Neural crest cell (in vitro differentiated cells): ENCODE measurements at regions not wholly inside any gene's neighbourhood (a gene's known extent, or its start where the extent isn't known, plus 50 kb on each side); places are given as distances from the start of the nearest gene placed in this dataset.

ENCODE experiments used
- DNase-seq: peaks from one replicate; pipeline ENCODE4 v3.0.0; 2021; ENCODE audit warnings: low read depth, mixed read lengths, low spot score
- H3K27ac Mint-ChIP-seq: one replicate; pipeline ENCODE4 v1.8.0; 2021; ENCODE audit warnings: mild to moderate bottlenecking, mixed read lengths; ENCODE audit not compliant: unreplicated experiment
- H3K27me3 Mint-ChIP-seq: 2 replicates; pipeline ENCODE4 v1.8.0; 2021; ENCODE audit warnings: low read depth, mild to moderate bottlenecking, mixed read lengths
- H3K36me3 Mint-ChIP-seq: 2 replicates; pipeline ENCODE4 v1.8.0; 2021; ENCODE audit warnings: low read depth, mild to moderate bottlenecking, mixed read lengths
- H3K4me1 Mint-ChIP-seq: 2 replicates; pipeline ENCODE4 v1.8.0; 2021; ENCODE audit warnings: mixed read lengths
- H3K4me3 Mint-ChIP-seq: one replicate; pipeline ENCODE4 v1.8.0; 2021; ENCODE audit warnings: mild to moderate bottlenecking, mixed read lengths
- H3K9me3 Mint-ChIP-seq: 2 replicates; pipeline ENCODE4 v1.8.0; 2021; ENCODE audit warnings: mixed read lengths
- TF ChIP-seq, protein P1 (sequence below): fragments of 200-600 bp; sonication (generic); conservative IDR thresholded peaks from 2 replicates; pipeline ENCODE4 v1.5.0; 2021; ENCODE audit warnings: antibody characterized with exemption, mild to moderate bottlenecking

DNA sequence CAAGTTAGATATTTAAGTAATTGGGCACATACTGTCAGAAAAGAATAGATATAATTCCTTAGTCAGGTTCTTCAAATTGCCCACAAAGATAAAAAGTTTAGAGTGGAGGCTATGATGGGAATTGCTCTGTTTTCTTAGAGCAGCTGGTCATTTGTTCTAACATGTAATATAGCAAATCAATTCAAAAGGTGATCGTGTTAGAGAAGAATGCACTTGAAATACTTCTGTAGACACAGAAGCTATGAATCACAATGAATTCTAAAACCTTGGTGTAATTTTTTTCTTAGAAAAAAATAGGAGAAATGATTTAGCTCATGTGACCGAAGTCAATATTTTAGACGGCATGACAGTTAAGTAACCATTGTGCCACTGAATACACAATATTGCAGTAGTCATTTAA is 918.1 kb upstream of the LRATD1 start:
- TF ChIP-seq, protein P1, sequence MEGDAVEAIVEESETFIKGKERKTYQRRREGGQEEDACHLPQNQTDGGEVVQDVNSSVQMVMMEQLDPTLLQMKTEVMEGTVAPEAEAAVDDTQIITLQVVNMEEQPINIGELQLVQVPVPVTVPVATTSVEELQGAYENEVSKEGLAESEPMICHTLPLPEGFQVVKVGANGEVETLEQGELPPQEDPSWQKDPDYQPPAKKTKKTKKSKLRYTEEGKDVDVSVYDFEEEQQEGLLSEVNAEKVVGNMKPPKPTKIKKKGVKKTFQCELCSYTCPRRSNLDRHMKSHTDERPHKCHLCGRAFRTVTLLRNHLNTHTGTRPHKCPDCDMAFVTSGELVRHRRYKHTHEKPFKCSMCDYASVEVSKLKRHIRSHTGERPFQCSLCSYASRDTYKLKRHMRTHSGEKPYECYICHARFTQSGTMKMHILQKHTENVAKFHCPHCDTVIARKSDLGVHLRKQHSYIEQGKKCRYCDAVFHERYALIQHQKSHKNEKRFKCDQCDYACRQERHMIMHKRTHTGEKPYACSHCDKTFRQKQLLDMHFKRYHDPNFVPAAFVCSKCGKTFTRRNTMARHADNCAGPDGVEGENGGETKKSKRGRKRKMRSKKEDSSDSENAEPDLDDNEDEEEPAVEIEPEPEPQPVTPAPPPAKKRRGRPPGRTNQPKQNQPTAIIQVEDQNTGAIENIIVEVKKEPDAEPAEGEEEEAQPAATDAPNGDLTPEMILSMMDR, result no peak
- H3K4me3 Mint-ChIP-seq, result no peak overlapping the region

DNA sequence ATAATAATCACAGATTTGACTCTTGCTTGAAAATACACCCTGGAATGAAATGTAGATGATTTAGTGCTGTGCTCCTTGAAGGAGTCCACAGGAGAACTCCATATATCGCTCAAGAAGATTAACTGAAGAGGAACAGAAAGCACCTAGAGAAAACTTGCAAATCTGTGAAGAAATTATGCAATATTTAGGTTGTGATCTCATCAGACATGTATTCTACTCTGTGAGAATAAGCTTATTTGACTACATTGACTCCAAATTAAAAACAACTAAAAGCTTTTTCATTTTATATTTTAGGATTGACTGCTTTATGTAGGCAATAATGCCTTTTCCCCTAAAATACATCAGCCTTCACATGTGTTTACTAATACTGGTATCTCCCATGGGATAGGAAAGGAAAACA is 906.6 kb upstream of the LRATD1 start:
- H3K9me3 Mint-ChIP-seq, result peaks cover 5% of the 10 kb centered on the region
- H3K4me3 Mint-ChIP-seq, result no peak overlapping the region

More for the DNA sequence above, 918.1 kb upstream of the LRATD1 start:
- Mint-ChIP-seq H3K4me1 (no peaks in the 10 kb centered on the region), H3K9me3 (peaks cover 2% of the 10 kb centered on the region), H3K27ac (no peak overlapping the region), H3K36me3 (no peaks in the 10 kb centered on the region), H3K27me3 (no peaks in the 10 kb centered on the region)
- no peak for DNase-seq

DNA sequence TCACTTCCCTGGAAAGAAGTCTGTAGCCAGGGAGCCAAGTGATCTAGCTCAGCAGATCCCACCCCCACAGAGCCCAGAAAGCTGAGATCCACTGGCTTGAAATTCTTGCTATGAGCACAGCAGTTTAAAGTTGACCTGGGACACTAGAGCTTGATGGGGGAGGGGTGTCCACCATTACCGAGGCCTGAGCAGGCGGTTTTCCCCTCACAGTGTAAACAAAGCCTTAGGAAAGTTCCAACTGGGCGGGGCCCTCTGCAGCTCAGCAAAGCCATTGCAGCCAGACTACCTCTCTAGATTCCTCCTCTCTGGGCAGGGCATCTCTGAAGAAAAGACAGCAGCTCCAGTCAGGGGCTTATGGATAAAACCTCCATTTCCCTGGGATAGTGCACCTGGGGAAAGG is 887.2 kb upstream of the LRATD1 start:
- no peaks in the 10 kb centered on the region for H3K27me3 Mint-ChIP-seq
- no peak overlapping the region for H3K4me3 Mint-ChIP-seq
- H3K27ac Mint-ChIP-seq, result no peak overlapping the region
- H3K4me1 Mint-ChIP-seq, result no peaks in the 10 kb centered on the region
- peaks cover 22% of the 10 kb centered on the region for H3K9me3 Mint-ChIP-seq
- DNase-seq, result no peak
- H3K36me3 Mint-ChIP-seq, result peaks cover 10% of the 10 kb centered on the region
- TF ChIP-seq, protein P1, result no peak

More for the DNA sequence above, 906.6 kb upstream of the LRATD1 start:
- H3K4me1 Mint-ChIP-seq, result no peaks in the 10 kb centered on the region
- TF ChIP-seq, protein P1, result no peak
- no peaks in the 10 kb centered on the region for H3K27me3 Mint-ChIP-seq
- DNase-seq, result no peak
- H3K36me3 Mint-ChIP-seq, result no peaks in the 10 kb centered on the region
- no peak overlapping the region for H3K27ac Mint-ChIP-seq

DNA sequence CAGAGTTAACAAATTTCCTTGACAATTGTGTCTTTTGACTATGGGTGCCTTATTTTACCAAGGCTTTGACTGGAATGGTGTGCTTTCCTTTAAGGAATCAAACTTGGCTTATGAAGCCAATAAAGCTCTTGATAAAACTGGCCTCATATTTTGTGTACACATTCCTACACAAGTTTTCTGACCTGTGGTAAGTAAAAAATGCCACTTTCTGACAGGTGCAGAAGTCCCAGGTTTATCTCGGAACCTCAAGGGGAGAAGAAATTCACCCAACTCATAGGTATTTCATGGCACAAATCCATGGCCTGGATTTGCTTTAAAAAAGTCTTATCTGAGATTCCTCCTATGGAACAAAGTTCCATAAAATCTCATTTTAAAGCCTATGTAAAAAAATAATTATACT is 880.6 kb upstream of the LRATD1 start:
- TF ChIP-seq, protein P1, result no peak
- peaks cover 7% of the 10 kb centered on the region for H3K36me3 Mint-ChIP-seq
- no peak overlapping the region for H3K27ac Mint-ChIP-seq
- H3K4me1 Mint-ChIP-seq, result no peaks in the 10 kb centered on the region
- H3K27me3 Mint-ChIP-seq, result no peaks in the 10 kb centered on the region
- H3K4me3 Mint-ChIP-seq, result no peak overlapping the region
- peaks cover 16% of the 10 kb centered on the region for H3K9me3 Mint-ChIP-seq
- DNase-seq, result no peak

DNA sequence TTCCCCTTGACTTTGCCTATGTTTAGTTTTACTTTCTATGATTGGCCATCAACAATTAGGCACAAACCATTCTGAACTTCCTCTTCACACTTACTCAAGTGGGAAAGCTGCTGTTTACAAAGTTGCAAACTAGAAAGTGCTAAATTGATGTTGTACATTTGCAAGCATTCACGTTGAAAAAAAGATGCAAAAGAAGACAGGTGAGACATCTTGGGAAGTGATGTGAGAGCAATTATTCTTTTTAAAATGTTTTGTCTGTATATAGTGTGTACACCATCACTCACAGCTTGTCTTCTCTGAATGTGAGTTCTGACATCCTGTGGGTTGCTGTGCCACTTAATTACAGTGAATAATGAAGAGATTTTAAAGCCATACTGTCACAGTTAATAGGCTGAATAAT is 874.1 kb upstream of the LRATD1 start:
- H3K9me3 Mint-ChIP-seq, result no peaks in the 10 kb centered on the region
- H3K27me3 Mint-ChIP-seq, result no peaks in the 10 kb centered on the region
- no peak for DNase-seq
- TF ChIP-seq, protein P1, result no peak
- H3K27ac Mint-ChIP-seq, result no peak overlapping the region
- no peak overlapping the region for H3K4me3 Mint-ChIP-seq
- H3K4me1 Mint-ChIP-seq, result no peaks in the 10 kb centered on the region
- no peaks in the 10 kb centered on the region for H3K36me3 Mint-ChIP-seq

DNA sequence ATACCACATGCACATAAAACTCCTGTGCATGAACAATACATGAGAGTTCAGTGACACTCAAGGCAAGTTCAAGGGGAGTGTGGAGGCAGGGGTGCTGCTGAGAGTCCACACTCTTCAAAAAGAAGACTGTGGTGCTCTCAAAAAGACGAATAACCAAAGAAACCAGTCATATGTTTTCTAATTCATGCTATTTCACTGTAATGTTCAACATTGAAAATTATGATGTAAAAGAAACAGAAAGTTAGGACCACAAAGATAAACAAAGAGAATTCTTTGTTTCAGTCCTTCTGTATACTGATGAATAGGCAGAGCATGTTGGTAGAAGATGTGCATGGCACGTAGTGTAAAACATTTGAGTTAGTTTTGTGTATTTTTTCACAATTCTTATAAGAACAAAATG is 864.2 kb upstream of the LRATD1 start:
- Mint-ChIP-seq H3K27me3 (no peaks in the 10 kb centered on the region), H3K4me3 (no peak overlapping the region), H3K9me3 (no peaks in the 10 kb centered on the region), H3K4me1 (no peaks in the 10 kb centered on the region), H3K36me3 (no peaks in the 10 kb centered on the region), H3K27ac (no peak overlapping the region)
- TF ChIP-seq, protein P1, result no peak
- DNase-seq, result no peak
